ENCODE measurements at regions not wholly inside any gene's neighbourhood (a gene's known extent, or its start where the extent isn't known, plus 50 kb on each side); places are given as distances from the start of the nearest gene placed in this dataset.
"Not testable (repeated sequence)": the region's sequence is repeated elsewhere in the genome, so short reads cannot be mapped to it uniquely, and the experiment has no call there.

- no peak for DNase-seq (ENCODE audit: extremely low spot score, unreplicated experiment)
- H3K27ac Mint-ChIP-seq (ENCODE audit: unreplicated experiment): no peak overlapping the region
- H3K4me3 Mint-ChIP-seq (ENCODE audit: unreplicated experiment): no peak overlapping the region
- H3K27me3 Mint-ChIP-seq (ENCODE audit: unreplicated experiment): peaks cover 15% of the 10 kb centered on the region
- no peaks in the 10 kb centered on the region for H3K9me3 Mint-ChIP-seq (ENCODE audit: unreplicated experiment)
- H3K36me3 Mint-ChIP-seq (ENCODE audit: unreplicated experiment): no peaks in the 10 kb centered on the region
- TF ChIP-seq, protein P1, sequence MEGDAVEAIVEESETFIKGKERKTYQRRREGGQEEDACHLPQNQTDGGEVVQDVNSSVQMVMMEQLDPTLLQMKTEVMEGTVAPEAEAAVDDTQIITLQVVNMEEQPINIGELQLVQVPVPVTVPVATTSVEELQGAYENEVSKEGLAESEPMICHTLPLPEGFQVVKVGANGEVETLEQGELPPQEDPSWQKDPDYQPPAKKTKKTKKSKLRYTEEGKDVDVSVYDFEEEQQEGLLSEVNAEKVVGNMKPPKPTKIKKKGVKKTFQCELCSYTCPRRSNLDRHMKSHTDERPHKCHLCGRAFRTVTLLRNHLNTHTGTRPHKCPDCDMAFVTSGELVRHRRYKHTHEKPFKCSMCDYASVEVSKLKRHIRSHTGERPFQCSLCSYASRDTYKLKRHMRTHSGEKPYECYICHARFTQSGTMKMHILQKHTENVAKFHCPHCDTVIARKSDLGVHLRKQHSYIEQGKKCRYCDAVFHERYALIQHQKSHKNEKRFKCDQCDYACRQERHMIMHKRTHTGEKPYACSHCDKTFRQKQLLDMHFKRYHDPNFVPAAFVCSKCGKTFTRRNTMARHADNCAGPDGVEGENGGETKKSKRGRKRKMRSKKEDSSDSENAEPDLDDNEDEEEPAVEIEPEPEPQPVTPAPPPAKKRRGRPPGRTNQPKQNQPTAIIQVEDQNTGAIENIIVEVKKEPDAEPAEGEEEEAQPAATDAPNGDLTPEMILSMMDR (IDR thresholded peaks at IDR 0.05): no peak
- H3K4me1 Mint-ChIP-seq (ENCODE audit: unreplicated experiment): no peaks in the 10 kb centered on the region
Observed at GRCh38 chr5:66368811-66369210, 224.7 kb downstream of the SREK1 start.

GRCh38 chr5:66377747-66378146 lies 218.4 kb upstream of the MAST4 start:
- H3K27me3 Mint-ChIP-seq (ENCODE audit: unreplicated experiment): peaks cover 12% of the 10 kb centered on the region
- no peaks in the 10 kb centered on the region for H3K4me1 Mint-ChIP-seq (ENCODE audit: unreplicated experiment)
- TF ChIP-seq, protein P1 (IDR thresholded peaks at IDR 0.05): no peak
- H3K4me3 Mint-ChIP-seq (ENCODE audit: unreplicated experiment): no peak overlapping the region
- H3K9me3 Mint-ChIP-seq (ENCODE audit: unreplicated experiment): peaks cover 10% of the 10 kb centered on the region
- H3K36me3 Mint-ChIP-seq (ENCODE audit: unreplicated experiment): no peaks in the 10 kb centered on the region
- H3K27ac Mint-ChIP-seq (ENCODE audit: unreplicated experiment): no peak overlapping the region
- DNase-seq (ENCODE audit: extremely low spot score, unreplicated experiment): no peak

- Mint-ChIP-seq H3K4me3 (ENCODE audit: unreplicated experiment) (no peak overlapping the region), H3K36me3 (ENCODE audit: unreplicated experiment) (no peaks in the 10 kb centered on the region), H3K27me3 (ENCODE audit: unreplicated experiment) (peaks cover 12% of the 10 kb centered on the region), H3K4me1 (ENCODE audit: unreplicated experiment) (no peaks in the 10 kb centered on the region), H3K27ac (ENCODE audit: unreplicated experiment) (no peak overlapping the region), H3K9me3 (ENCODE audit: unreplicated experiment) (peaks cover 10% of the 10 kb centered on the region)
- TF ChIP-seq, protein P1 (IDR thresholded peaks at IDR 0.05): no peak
- no peak for DNase-seq (ENCODE audit: extremely low spot score, unreplicated experiment)
Observed at GRCh38 chr5:66378407-66378806, 217.8 kb upstream of the MAST4 start.

- no peak overlapping the region for H3K27ac Mint-ChIP-seq (ENCODE audit: unreplicated experiment)
- DNase-seq (ENCODE audit: extremely low spot score, unreplicated experiment): no peak
- H3K9me3 Mint-ChIP-seq (ENCODE audit: unreplicated experiment): peaks cover 10% of the 10 kb centered on the region
- TF ChIP-seq, protein P1 (IDR thresholded peaks at IDR 0.05): no peak
- H3K4me3 Mint-ChIP-seq (ENCODE audit: unreplicated experiment): no peak overlapping the region
- H3K36me3 Mint-ChIP-seq (ENCODE audit: unreplicated experiment): no peaks in the 10 kb centered on the region
- H3K27me3 Mint-ChIP-seq (ENCODE audit: unreplicated experiment): no peaks in the 10 kb centered on the region
- no peaks in the 10 kb centered on the region for H3K4me1 Mint-ChIP-seq (ENCODE audit: unreplicated experiment)
Observed at GRCh38 chr5:66382152-66382551, 214.0 kb upstream of the MAST4 start.

DNA sequence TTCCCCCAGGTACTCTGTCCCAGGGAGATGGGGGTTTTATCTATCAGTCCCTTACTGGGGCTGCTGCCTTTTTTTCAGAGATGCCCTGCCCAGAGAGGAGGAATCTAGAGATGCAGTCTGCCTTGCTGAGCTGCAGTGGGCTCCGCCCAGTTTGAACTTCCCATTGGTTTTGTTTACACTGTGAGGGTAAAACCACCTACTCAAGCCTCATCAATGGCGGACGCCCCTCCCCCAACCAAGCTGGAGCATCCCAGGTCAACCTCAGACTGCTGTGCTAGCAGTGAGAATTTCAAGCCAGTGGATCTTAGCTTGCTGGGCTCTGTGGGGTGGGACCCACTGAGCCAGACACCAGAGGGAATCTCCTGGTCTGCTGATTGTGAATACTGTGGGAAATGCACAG lies 191.0 kb upstream of the MAST4 start:
- DNase-seq (ENCODE audit: extremely low spot score, unreplicated experiment); H3K36me3 Mint-ChIP-seq (ENCODE audit: unreplicated experiment); H3K4me3 Mint-ChIP-seq (ENCODE audit: unreplicated experiment); H3K4me1 Mint-ChIP-seq (ENCODE audit: unreplicated experiment); H3K9me3 Mint-ChIP-seq (ENCODE audit: unreplicated experiment); H3K27ac Mint-ChIP-seq (ENCODE audit: unreplicated experiment): not testable (repeated sequence)
- H3K27me3 Mint-ChIP-seq (ENCODE audit: unreplicated experiment): peaks cover 14% of the 10 kb centered on the region

DNA sequence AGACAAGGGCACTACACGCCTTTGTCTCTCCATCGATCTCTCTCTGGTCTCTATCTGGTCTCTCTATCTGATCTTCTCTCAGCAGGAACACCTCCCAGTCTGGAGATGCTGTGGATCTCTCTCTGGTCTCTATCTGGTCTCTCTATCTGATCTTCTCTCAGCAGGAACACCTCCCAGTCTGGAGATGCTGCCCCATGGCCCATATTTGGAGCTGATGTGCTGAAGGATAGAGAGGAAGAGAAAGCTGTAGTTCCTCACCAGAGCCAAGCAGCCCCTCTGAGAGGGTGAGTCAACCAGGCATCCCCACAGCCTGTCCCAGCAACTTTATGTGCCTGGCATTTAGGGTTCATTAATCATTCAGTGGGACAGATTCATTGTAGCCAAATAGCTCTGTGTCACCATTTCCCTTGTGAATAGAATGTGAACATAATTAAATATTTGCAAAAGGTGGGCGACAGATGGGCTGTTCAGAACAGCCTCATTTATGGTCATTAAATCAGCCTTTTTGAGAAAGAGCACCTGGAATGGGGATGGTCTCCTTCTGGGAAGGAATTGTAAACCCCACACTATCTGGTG lies 189.3 kb upstream of the MAST4 start:
- Mint-ChIP-seq H3K4me3 (ENCODE audit: unreplicated experiment) (no peak overlapping the region), H3K27ac (ENCODE audit: unreplicated experiment) (no peak overlapping the region), H3K9me3 (ENCODE audit: unreplicated experiment) (no peaks in the 10 kb centered on the region), H3K27me3 (ENCODE audit: unreplicated experiment) (peaks cover 16% of the 10 kb centered on the region), H3K4me1 (ENCODE audit: unreplicated experiment) (no peaks in the 10 kb centered on the region), H3K36me3 (ENCODE audit: unreplicated experiment) (no peaks in the 10 kb centered on the region)
- no peak for DNase-seq (ENCODE audit: extremely low spot score, unreplicated experiment)
- TF ChIP-seq, protein P1 (IDR thresholded peaks at IDR 0.05): no peak
